WTC11 (cell line): ENCODE measurements at regions not wholly inside any gene's neighbourhood (a gene's known extent, or its start where the extent isn't known, plus 50 kb on each side); places are given as distances from the start of the nearest gene placed in this dataset.

Experiments
- ATAC-seq: fragments of 200-7000 bp; cut with Tn5 transposase; 2 replicates; pipeline ENCODE4 v1.10.0; 2021; ENCODE audit warnings: mild to moderate bottlenecking, moderate library complexity
- CTCF ChIA-PET: fragments of 300-600 bp; sonication (Branson Sonifier 250); formaldehyde crosslinking; loops from one replicate; lab custom pipeline; 2021; ENCODE audit warnings: antibody characterized with exemption; lab: Charles Lee
- POLR2A ChIA-PET: fragments of 350-600 bp; sonication (Branson Sonifier 250); formaldehyde crosslinking; loops from one replicate; lab custom pipeline; 2021; ENCODE audit warnings: antibody characterized with exemption; lab: Charles Lee
- DNase-seq: peaks from one replicate; pipeline ENCODE4 v3.0.0; 2021; ENCODE audit warnings: low spot score
- H3K27ac Mint-ChIP-seq: 2 replicates; pipeline ENCODE4 v1.8.0; 2021; ENCODE audit warnings: mixed read lengths
- H3K27me3 Mint-ChIP-seq: 2 replicates; pipeline ENCODE4 v1.8.0; 2021; ENCODE audit warnings: low read depth, mild to moderate bottlenecking, moderate library complexity, mixed read lengths
- H3K36me3 Mint-ChIP-seq: 2 replicates; pipeline ENCODE4 v1.8.0; 2021; ENCODE audit warnings: mixed read lengths
- H3K4me1 Mint-ChIP-seq: 2 replicates; pipeline ENCODE4 v1.8.0; 2022; ENCODE audit warnings: mixed read lengths
- H3K4me3 Mint-ChIP-seq: 2 replicates; pipeline ENCODE4 v1.8.0; 2021; ENCODE audit warnings: mild to moderate bottlenecking, moderate library complexity, mixed read lengths
- H3K9me3 Mint-ChIP-seq: 2 replicates; pipeline ENCODE4 v1.8.0; 2021; ENCODE audit warnings: mixed read lengths
- AR ChIP-seq: fragments of 250-450 bp; sonication (Bioruptor Pico); IDR thresholded peaks from 2 replicates; pipeline ENCODE4 v1.9.0; 2021; ENCODE audit warnings: mild to moderate bottlenecking
- CDX4 ChIP-seq: fragments of 250-450 bp; sonication (Bioruptor Pico); IDR thresholded peaks from 2 replicates; pipeline ENCODE4 v1.9.0; 2021; ENCODE audit warnings: moderate library complexity, mild to moderate bottlenecking, inconsistent platforms, borderline replicate concordance
- E2F1 ChIP-seq: sonication (generic); formaldehyde crosslinking; IDR thresholded peaks from 2 replicates; pipeline ENCODE4 v1.8.0; 2022; ENCODE audit warnings: mild to moderate bottlenecking, missing genetic modification reagents
- E2F4 ChIP-seq: sonication (generic); formaldehyde crosslinking; IDR thresholded peaks from 2 replicates; pipeline ENCODE4 v1.8.1; 2022; ENCODE audit warnings: low read depth, mild to moderate bottlenecking, moderate library complexity, missing genetic modification reagents, borderline replicate concordance
- E2F5 ChIP-seq: sonication (generic); formaldehyde crosslinking; IDR thresholded peaks from 2 replicates; pipeline ENCODE4 v1.8.1; 2022; ENCODE audit warnings: mild to moderate bottlenecking, moderate library complexity, missing genetic modification reagents
- ELF4 ChIP-seq: sonication (generic); formaldehyde crosslinking; IDR thresholded peaks from 2 replicates; pipeline ENCODE4 v1.8.1; 2022; ENCODE audit warnings: low read depth, mild to moderate bottlenecking, moderate library complexity, missing genetic modification reagents
- GTF2I ChIP-seq: fragments of 250-450 bp; sonication (Bioruptor Pico); conservative IDR thresholded peaks from 2 replicates; pipeline ENCODE4 v1.4.0; 2021; ENCODE audit warnings: mild to moderate bottlenecking
- JUN ChIP-seq: sonication (generic); formaldehyde crosslinking; IDR thresholded peaks from 2 replicates; pipeline ENCODE4 v1.8.0; 2023; ENCODE audit warnings: mild to moderate bottlenecking, missing genetic modification reagents
- NFE2L1 ChIP-seq: sonication (generic); formaldehyde crosslinking; IDR thresholded peaks from 2 replicates; pipeline ENCODE4 v1.8.1; 2023; ENCODE audit warnings: missing genetic modification reagents
- NFYB ChIP-seq: sonication (generic); formaldehyde crosslinking; conservative IDR thresholded peaks from 2 replicates; pipeline ENCODE4 v1.8.0; 2022; ENCODE audit warnings: low read depth, missing genetic modification reagents
- NR1H2 ChIP-seq: sonication (generic); formaldehyde crosslinking; IDR thresholded peaks from 2 replicates; pipeline ENCODE4 v1.9.0; 2021; ENCODE audit warnings: mild to moderate bottlenecking, moderate library complexity, missing genetic modification reagents
- NR2C2 ChIP-seq: sonication (generic); formaldehyde crosslinking; IDR thresholded peaks from 2 replicates; pipeline ENCODE4 v1.8.0; 2022; ENCODE audit warnings: mild to moderate bottlenecking, missing genetic modification reagents
- OVOL2 ChIP-seq: fragments of 250-450 bp; sonication (Bioruptor Pico); IDR thresholded peaks from 2 replicates; pipeline ENCODE4 v1.9.0; 2021; ENCODE audit warnings: mild to moderate bottlenecking, borderline replicate concordance
- PRDM15 ChIP-seq: sonication (generic); formaldehyde crosslinking; IDR thresholded peaks from 2 replicates; pipeline ENCODE4 v1.8.0; 2022; ENCODE audit warnings: missing genetic modification reagents
- PRRX2 ChIP-seq: fragments of 250-450 bp; sonication (Bioruptor Pico); IDR thresholded peaks from 2 replicates; pipeline ENCODE4 v1.8.0; 2021; ENCODE audit warnings: mild to moderate bottlenecking
- RELA ChIP-seq: sonication (generic); formaldehyde crosslinking; IDR thresholded peaks from 2 replicates; pipeline ENCODE4 v1.8.1; 2022; ENCODE audit warnings: missing genetic modification reagents, mild to moderate bottlenecking, borderline replicate concordance
- RORB ChIP-seq: fragments of 250-450 bp; sonication (Bioruptor Pico); IDR thresholded peaks from 2 replicates; pipeline ENCODE4 v1.9.0; 2021; ENCODE audit warnings: mild to moderate bottlenecking
- SP1 ChIP-seq: sonication (generic); formaldehyde crosslinking; conservative IDR thresholded peaks from 2 replicates; pipeline ENCODE4 v1.8.1; 2022; ENCODE audit warnings: missing genetic modification reagents
- TCF7 ChIP-seq: sonication (generic); formaldehyde crosslinking; IDR thresholded peaks from 2 replicates; pipeline ENCODE4 v1.8.0; 2022; ENCODE audit warnings: mild to moderate bottlenecking, low read depth, missing genetic modification reagents, moderate library complexity
- TEAD4 ChIP-seq: sonication (generic); formaldehyde crosslinking; IDR thresholded peaks from 2 replicates; pipeline ENCODE4 v1.8.0; 2022; ENCODE audit warnings: mild to moderate bottlenecking, missing genetic modification reagents
- TP53 ChIP-seq: sonication (generic); formaldehyde crosslinking; IDR thresholded peaks from 2 replicates; pipeline ENCODE4 v1.8.1; 2023; ENCODE audit warnings: mild to moderate bottlenecking, missing genetic modification reagents
- USF2 ChIP-seq: sonication (generic); formaldehyde crosslinking; IDR thresholded peaks from 2 replicates; pipeline ENCODE4 v1.8.1; 2023; ENCODE audit warnings: mild to moderate bottlenecking, missing genetic modification reagents, moderate library complexity
- ZMAT4 ChIP-seq: fragments of 250-450 bp; sonication (Bioruptor Pico); IDR thresholded peaks from 2 replicates; pipeline ENCODE4 v1.9.0; 2021; ENCODE audit warnings: mild to moderate bottlenecking
- ZNF121 ChIP-seq: sonication (generic); formaldehyde crosslinking; IDR thresholded peaks from 2 replicates; pipeline ENCODE4 v1.8.0; 2023; ENCODE audit warnings: missing genetic modification reagents
- ZNF423 ChIP-seq: fragments of 250-450 bp; sonication (Bioruptor Pico); IDR thresholded peaks from 2 replicates; pipeline ENCODE4 v2.1.2; 2022; ENCODE audit warnings: mild to moderate bottlenecking, moderate library complexity
- ZNF425 ChIP-seq: fragments of 250-450 bp; sonication (Bioruptor Pico); conservative IDR thresholded peaks from 2 replicates; pipeline ENCODE4 v1.9.0; 2021; ENCODE audit warnings: mild to moderate bottlenecking

- TF ChIP-seq E2F4 (no peak), RELA (CRISPR knock-in tag) (no peak), USF2 (no peak), NFE2L1 (CRISPR knock-in tag) (no peak), NR1H2 (CRISPR knock-in tag) (no peak), E2F1 (CRISPR knock-in tag) (no peak), ZMAT4 (CRISPR knock-in tag) (no peak), CDX4 (CRISPR knock-in tag) (no peak), SP1 (CRISPR knock-in tag) (no peak), ELF4 (no peak)
- TF ChIP-seq, all 79 proteins: peak for 0
Observed at GRCh38 chr4:124932447-124932846, 219.9 kb upstream of the ANKRD50 start (continued).

GRCh38 chr4:124931050-124931449 lies 218.5 kb upstream of the ANKRD50 start:
- H3K27ac Mint-ChIP-seq: no peak overlapping the region
- ATAC-seq (no peak), DNase-seq (no peak)
- CTCF ChIA-PET: no interaction called here
- no peaks in the 10 kb centered on the region for H3K9me3 Mint-ChIP-seq
- no peaks in the 10 kb centered on the region for H3K27me3 Mint-ChIP-seq
- no peaks in the 10 kb centered on the region for H3K36me3 Mint-ChIP-seq
- peaks cover 12% of the 10 kb centered on the region for H3K4me1 Mint-ChIP-seq
- POLR2A ChIA-PET: no interaction called here
- H3K4me3 Mint-ChIP-seq: no peak overlapping the region
- TF ChIP-seq GTF2I (no peak), NFYB (no peak), TEAD4 (CRISPR knock-in tag) (no peak), PRRX2 (CRISPR knock-in tag) (no peak), ZNF423 (CRISPR knock-in tag) (no peak), AR (CRISPR knock-in tag) (no peak), E2F5 (CRISPR knock-in tag) (no peak), ZNF121 (CRISPR knock-in tag) (no peak), PRDM15 (CRISPR knock-in tag) (no peak), RORB (CRISPR knock-in tag) (no peak), NR2C2 (CRISPR knock-in tag) (no peak), JUN (no peak), TCF7 (no peak), ZNF425 (CRISPR knock-in tag) (no peak), TP53 (no peak), OVOL2 (no peak)
